ENCODE measurements at regions not wholly inside any gene's neighbourhood (a gene's known extent, or its start where the extent isn't known, plus 50 kb on each side); places are given as distances from the start of the nearest gene placed in this dataset.

- no peak for TF ChIP-seq CTCF (IDR thresholded peaks at IDR 0.05; ENCODE audit: low read length, missing control alignments)
- no peak overlapping the region for H3K4me3 ChIP-seq (replicated peaks; ENCODE audit: low read depth, low read length)
- DNase-seq (ENCODE audit: low read depth): no peak
Observed at GRCh38 chr17:13442361-13442760, 159.4 kb downstream of the HS3ST3A1 start.

GRCh38 chr17:13441873-13442272 lies 159.9 kb downstream of the HS3ST3A1 start:
- H3K4me3 ChIP-seq (replicated peaks; ENCODE audit: low read depth, low read length): no peak overlapping the region
- no peak for TF ChIP-seq CTCF (IDR thresholded peaks at IDR 0.05; ENCODE audit: low read length, missing control alignments)
- no peak for DNase-seq (ENCODE audit: low read depth)

- no peak for TF ChIP-seq CTCF (IDR thresholded peaks at IDR 0.05; ENCODE audit: low read length, missing control alignments)
- no peak overlapping the region for H3K4me3 ChIP-seq (replicated peaks; ENCODE audit: low read depth, low read length)
- no peak for DNase-seq (ENCODE audit: low read depth)
Observed at GRCh38 chr17:13437966-13438779, 163.6 kb downstream of the HS3ST3A1 start.

DNA sequence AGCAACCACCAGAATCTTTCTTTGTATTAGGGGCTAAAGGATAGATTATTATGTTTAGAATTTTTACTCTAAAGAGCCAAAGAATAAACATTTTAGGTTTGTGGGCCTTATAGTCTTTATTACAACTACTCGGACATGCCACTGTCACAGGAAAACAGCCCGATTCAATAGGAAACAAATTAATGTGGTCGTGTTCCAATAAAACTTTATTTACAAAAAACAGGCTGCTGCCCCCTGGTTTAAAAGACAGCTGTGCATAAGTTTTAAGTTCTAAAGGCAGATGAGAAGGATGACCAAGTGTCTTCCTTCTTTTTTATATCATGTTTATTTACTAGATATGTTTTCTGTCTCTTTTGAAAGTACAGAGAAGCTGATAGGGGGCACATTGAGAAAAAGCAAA lies 166.5 kb downstream of the HS3ST3A1 start:
- DNase-seq (ENCODE audit: low read depth): no peak
- no peak overlapping the region for H3K4me3 ChIP-seq (replicated peaks; ENCODE audit: low read depth, low read length)
- no peak for TF ChIP-seq CTCF (IDR thresholded peaks at IDR 0.05; ENCODE audit: low read length, missing control alignments)

DNA sequence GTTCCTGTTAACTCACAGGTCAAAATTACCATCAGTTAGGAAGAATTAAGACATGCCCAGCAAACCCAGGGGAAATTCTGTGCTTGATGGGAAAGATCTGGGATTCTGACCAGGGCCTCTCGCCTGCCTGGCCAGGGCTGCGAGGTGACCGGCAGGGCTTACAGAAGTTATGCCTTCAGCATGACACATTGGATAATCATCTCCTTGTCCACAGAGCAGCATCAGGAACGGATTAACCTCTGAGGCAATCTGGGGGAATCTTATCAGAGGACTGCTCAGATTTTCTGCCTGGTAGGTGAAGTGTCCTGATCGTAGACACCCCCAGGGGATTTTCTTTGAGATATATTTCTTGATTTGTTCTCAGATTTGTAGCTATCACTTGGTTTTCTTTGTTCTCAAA lies 172.5 kb downstream of the HS3ST3A1 start:
- TF ChIP-seq CTCF (IDR thresholded peaks at IDR 0.05; ENCODE audit: low read length, missing control alignments): no peak
- DNase-seq (ENCODE audit: low read depth): peak; percentile 48
- no peak overlapping the region for H3K4me3 ChIP-seq (replicated peaks; ENCODE audit: low read depth, low read length)

DNA sequence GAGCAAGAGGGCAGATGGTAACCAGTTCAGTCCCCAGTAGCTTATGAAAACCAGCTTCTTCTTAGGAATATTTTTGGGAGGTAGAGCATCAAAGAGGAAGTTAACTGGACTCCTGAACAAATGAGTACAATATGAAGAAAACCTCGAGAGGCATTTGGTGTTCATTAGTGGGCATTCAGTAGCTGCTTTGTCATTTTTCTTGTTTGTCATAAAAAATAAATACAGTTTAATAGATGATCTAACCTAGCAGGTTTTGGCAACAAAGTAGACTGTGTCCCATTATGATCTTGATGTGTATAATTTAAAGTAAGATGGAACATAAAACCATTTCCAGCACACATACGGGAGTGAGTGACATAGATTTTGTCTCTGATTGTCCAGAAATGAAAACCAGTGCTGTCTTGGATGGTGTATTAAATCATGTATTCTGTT lies 173.1 kb downstream of the HS3ST3A1 start:
- no peak for DNase-seq (ENCODE audit: low read depth)
- no peak overlapping the region for H3K4me3 ChIP-seq (replicated peaks; ENCODE audit: low read depth, low read length)
- TF ChIP-seq CTCF (IDR thresholded peaks at IDR 0.05; ENCODE audit: low read length, missing control alignments): no peak

GRCh38 chr17:13426991-13427390 lies 174.7 kb downstream of the HS3ST3A1 start:
- DNase-seq (ENCODE audit: low read depth): no peak
- H3K4me3 ChIP-seq (replicated peaks; ENCODE audit: low read depth, low read length): no peak overlapping the region
- no peak for TF ChIP-seq CTCF (IDR thresholded peaks at IDR 0.05; ENCODE audit: low read length, missing control alignments)
